Trophoblast cell (in vitro differentiated cells and primary cell): ENCODE measurements at regions not wholly inside any gene's neighbourhood (a gene's known extent, or its start where the extent isn't known, plus 50 kb on each side); places are given as distances from the start of the nearest gene placed in this dataset.
A peak's percentile ranks its signal among the peaks of the same experiment; 100 is the strongest.

Experiments
- DNase-seq, 2 donors: peaks; one replicate each; pipeline ENCODE4 v3.0.0-alpha.2; 2016
- H2AFZ ChIP-seq: 2 replicates; pipeline ENCODE4 v1.6.1; 2013; ENCODE audit warnings: low read length, moderate library complexity, mild to moderate bottlenecking; ENCODE audit not compliant: insufficient read depth, poor library complexity
- H2AK5ac ChIP-seq: 2 replicates; pipeline ENCODE4 v1.6.1; 2013; ENCODE audit warnings: mild to moderate bottlenecking, low read length
- H2BK120ac ChIP-seq: 2 replicates; pipeline ENCODE4 v1.6.1; 2013; ENCODE audit warnings: low read length, mild to moderate bottlenecking, moderate library complexity; ENCODE audit not compliant: insufficient read depth, poor library complexity
- H2BK12ac ChIP-seq: 2 replicates; pipeline ENCODE4 v1.6.1; 2013; ENCODE audit warnings: mild to moderate bottlenecking, low read length, moderate library complexity
- H2BK5ac ChIP-seq: 2 replicates; pipeline ENCODE4 v1.6.1; 2013; ENCODE audit warnings: low read length, low read depth, moderate library complexity, mild to moderate bottlenecking; ENCODE audit not compliant: poor library complexity
- H3K14ac ChIP-seq: 2 replicates; pipeline ENCODE4 v1.6.1; 2013; ENCODE audit warnings: mild to moderate bottlenecking, low read length
- H3K18ac ChIP-seq: 2 replicates; pipeline ENCODE4 v1.6.1; 2013; ENCODE audit warnings: mild to moderate bottlenecking, low read length
- H3K23ac ChIP-seq: 2 replicates; pipeline ENCODE4 v1.6.1; 2013; ENCODE audit warnings: low read length
- H3K27ac ChIP-seq: 2 replicates; pipeline ENCODE4 v1.5.1; 2013; ENCODE audit warnings: low read depth, mild to moderate bottlenecking, inconsistent platforms, low read length, moderate library complexity
- H3K27me3 ChIP-seq: 2 replicates; pipeline ENCODE4 v1.6.1; 2013; ENCODE audit warnings: inconsistent platforms, mild to moderate bottlenecking, low read length, moderate library complexity; ENCODE audit not compliant: insufficient read depth
- H3K36me3 ChIP-seq, 2 experiments: 1 replicate in 1 of 2; 2 replicates in 1 of 2; pipeline ENCODE4 v1.6.1; 2013; ENCODE audit warnings: low read length in 2 of 2, mild to moderate bottlenecking in 2 of 2, moderate library complexity in 1 of 2; ENCODE audit not compliant: insufficient read depth in 2 of 2, control insufficient read depth in 1 of 2
- H3K4ac ChIP-seq: 2 replicates; pipeline ENCODE4 v1.6.1; 2013; ENCODE audit warnings: low read depth, mild to moderate bottlenecking, low read length, moderate library complexity
- H3K4me1 ChIP-seq, 2 experiments: 1 replicate in 1 of 2; 2 replicates in 1 of 2; pipeline ENCODE4 v1.6.1; 2013; ENCODE audit warnings: low read length in 2 of 2, mild to moderate bottlenecking in 2 of 2, moderate library complexity in 1 of 2; ENCODE audit not compliant: insufficient read depth in 2 of 2, control insufficient read depth in 1 of 2
- H3K4me2 ChIP-seq: 2 replicates; pipeline ENCODE4 v1.6.1; 2013; ENCODE audit warnings: inconsistent platforms, mild to moderate bottlenecking, low read length, moderate library complexity
- H3K4me3 ChIP-seq: 2 replicates; pipeline ENCODE4 v1.5.1; 2013; ENCODE audit warnings: mild to moderate bottlenecking, low read depth, low read length, inconsistent platforms
- H3K79me1 ChIP-seq: one replicate; pipeline ENCODE4 v1.6.1; 2013; ENCODE audit warnings: low read length
- H3K79me2 ChIP-seq: 2 replicates; pipeline ENCODE4 v1.6.1; 2013; ENCODE audit warnings: low read length, mild to moderate bottlenecking; ENCODE audit not compliant: control insufficient read depth, insufficient read depth, poor library complexity
- H3K9ac ChIP-seq: 2 replicates; pipeline ENCODE4 v1.6.1; 2013; ENCODE audit warnings: mild to moderate bottlenecking, low read length
- H3K9me3 ChIP-seq: 2 replicates; pipeline ENCODE4 v1.6.1; 2013; ENCODE audit warnings: low read depth, mild to moderate bottlenecking, control low read depth, inconsistent platforms, low read length; ENCODE audit not compliant: insufficient read depth
- H4K12ac ChIP-seq: 2 replicates; pipeline ENCODE4 v1.6.1; 2013; ENCODE audit warnings: low read depth, mild to moderate bottlenecking, low read length, moderate library complexity
- H4K8ac ChIP-seq: 2 replicates; pipeline ENCODE4 v1.6.1; 2013; ENCODE audit warnings: low read depth, mild to moderate bottlenecking, low read length, moderate library complexity
- H4K91ac ChIP-seq: one replicate; pipeline ENCODE4 v1.6.1; 2013; ENCODE audit warnings: low read depth, mild to moderate bottlenecking, low read length, moderate library complexity
- WGBS: extraction: QIAGEN DNeasy Blood & Tissue Kit; methylation state at CpG from one replicate; pipeline ENCODE4 v1.1.7; 2013; ENCODE audit warnings: missing lambda C conversion rate; ENCODE audit not compliant: insufficient read length, insufficient coverage; ENCODE audit errors: extremely low coverage; 5-methylcytosine and 5-hydroxymethylcytosine counted together

DNA sequence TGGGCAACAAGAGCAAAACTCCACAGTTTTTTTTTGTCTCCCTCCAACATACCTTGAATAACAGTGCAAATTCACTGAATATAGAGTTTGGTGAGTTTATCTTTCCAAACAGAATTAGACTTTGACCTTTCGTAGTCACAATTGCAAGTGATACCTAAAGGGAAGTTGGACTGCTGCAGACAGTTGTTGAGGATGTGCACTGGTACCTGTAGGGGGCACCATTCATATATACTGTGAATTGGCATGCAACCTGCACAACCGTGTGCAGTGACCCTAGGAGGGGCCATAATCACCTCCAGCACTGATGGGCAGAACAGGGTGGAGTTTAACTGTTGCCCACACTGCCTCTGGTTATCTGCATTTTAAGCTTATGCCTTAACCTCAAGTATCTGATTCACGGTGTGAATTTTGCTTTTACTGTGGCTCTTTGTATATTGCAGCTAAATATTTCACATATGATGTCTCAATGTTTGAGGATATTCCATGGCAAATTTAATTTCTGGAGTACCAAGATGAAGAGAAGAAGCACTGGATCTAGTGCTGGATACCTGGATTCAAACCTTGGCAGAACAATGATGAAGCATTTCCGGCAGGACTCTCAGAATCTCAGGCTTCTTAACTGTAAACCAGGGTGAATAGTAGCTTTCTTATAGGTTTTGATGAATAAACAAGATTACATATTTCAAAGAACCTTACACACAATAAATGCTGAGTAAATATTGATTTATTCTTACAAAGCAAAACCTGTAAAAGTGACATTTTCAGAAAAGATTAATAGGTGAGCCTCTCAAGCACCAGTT is 144.3 kb downstream of the ACTBL2 start:
- WGBS = no CpG with 5 or more reads among the region's 4 CpGs
- Histone ChIP-seq H2BK12ac (no peak overlapping the region), H3K9ac (no peak overlapping the region), H3K79me2 (no peaks in the 10 kb centered on the region), H2AK5ac (no peak overlapping the region), H3K27ac (no peak overlapping the region), H3K4me1 (no peaks in the 10 kb centered on the region), H3K9me3 (no peaks in the 10 kb centered on the region), H4K12ac (no peak overlapping the region), H3K4me2 (no peak overlapping the region), H3K4me3 (no peak overlapping the region), H3K36me3 (no peaks in the 10 kb centered on the region), H4K8ac (no peak overlapping the region), H3K27me3 (no peaks in the 10 kb centered on the region), H3K79me1 (no peaks in the 10 kb centered on the region), H3K23ac (no peak overlapping the region), H3K18ac (no peak overlapping the region), H2AFZ (peak overlapping the region; percentile 50), H3K14ac (no peak overlapping the region), H2BK5ac (no peak overlapping the region), H4K91ac (no peak overlapping the region), H2BK120ac (no peak overlapping the region), H3K4ac (no peak overlapping the region)
- DNase-seq = peak in 1 of 2 donors; percentile 65

DNA sequence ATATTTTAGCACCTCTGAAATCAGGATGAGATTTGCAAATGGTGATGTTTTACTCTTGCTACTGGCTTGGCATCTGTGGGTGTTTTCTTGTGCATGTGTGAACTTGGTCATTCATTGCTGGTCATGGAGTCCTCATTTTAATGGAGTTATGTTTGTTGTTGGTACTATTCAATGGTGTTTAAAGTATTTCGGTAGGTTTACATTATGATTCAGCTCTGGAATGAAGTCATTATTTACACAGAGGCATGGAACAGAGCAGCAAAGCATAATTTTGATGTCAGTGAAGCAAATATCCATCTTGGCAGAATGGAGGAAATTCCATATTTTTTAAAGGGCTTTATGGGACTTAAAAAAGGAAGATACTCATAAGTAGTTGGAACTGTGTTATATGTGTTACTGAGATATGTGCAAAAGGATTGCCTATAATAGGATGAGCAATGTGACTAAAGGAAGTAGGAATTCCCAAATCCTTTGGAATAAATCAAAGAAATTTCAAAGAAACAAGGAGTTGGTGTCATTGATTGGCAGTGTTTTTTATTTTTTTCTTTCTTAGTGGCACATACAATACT is 147.4 kb downstream of the ACTBL2 start:
- Histone ChIP-seq H3K4me2 (no peak overlapping the region), H3K18ac (no peak overlapping the region), H4K8ac (no peak overlapping the region), H3K4ac (no peak overlapping the region), H4K91ac (no peak overlapping the region), H3K36me3 (no peaks in the 10 kb centered on the region), H3K4me1 (no peaks in the 10 kb centered on the region), H3K79me2 (no peaks in the 10 kb centered on the region), H3K4me3 (no peak overlapping the region), H3K9me3 (no peaks in the 10 kb centered on the region), H2AK5ac (no peak overlapping the region), H2AFZ (no peak overlapping the region), H4K12ac (no peak overlapping the region), H3K27me3 (no peaks in the 10 kb centered on the region), H2BK5ac (no peak overlapping the region), H3K9ac (no peak overlapping the region), H3K23ac (no peak overlapping the region), H2BK120ac (no peak overlapping the region), H3K79me1 (no peaks in the 10 kb centered on the region), H2BK12ac (no peak overlapping the region), H3K14ac (no peak overlapping the region), H3K27ac (no peak overlapping the region)
- DNase-seq = no peak
- WGBS = no CpG with 5 or more reads among the region's 1 CpG

DNA sequence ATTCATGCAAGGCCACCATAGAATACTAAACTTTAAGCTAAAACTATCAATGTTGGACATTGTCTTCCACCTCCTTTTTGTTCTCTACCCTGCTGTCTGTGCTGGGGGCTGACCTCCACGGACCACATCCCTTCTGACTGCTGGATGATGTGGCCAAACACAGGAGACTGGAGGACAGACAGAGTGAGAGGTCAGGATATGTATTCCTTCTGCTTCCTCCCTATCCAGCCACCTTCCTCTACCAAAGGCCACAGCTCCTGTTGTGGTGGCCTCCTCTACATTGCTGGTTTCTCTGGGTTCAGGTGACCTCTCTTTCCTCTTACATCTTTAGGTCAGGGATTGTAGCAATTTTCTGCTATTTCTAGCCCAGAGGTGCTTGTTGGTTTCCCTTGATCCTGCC is 148.1 kb downstream of the ACTBL2 start:
- no peak overlapping the region for H3K9ac ChIP-seq
- no peak overlapping the region for H3K27ac ChIP-seq
- H3K9me3 ChIP-seq = no peaks in the 10 kb centered on the region
- H3K14ac ChIP-seq = no peak overlapping the region
- no peak overlapping the region for H4K91ac ChIP-seq
- no peak overlapping the region for H2AFZ ChIP-seq
- H2AK5ac ChIP-seq = no peak overlapping the region
- no CpG with 5 or more reads among the region's 1 CpG for WGBS
- H3K4me3 ChIP-seq = no peak overlapping the region
- DNase-seq = no peak
- no peak overlapping the region for H4K12ac ChIP-seq
- H3K27me3 ChIP-seq = no peaks in the 10 kb centered on the region
- H4K8ac ChIP-seq = no peak overlapping the region
- H3K4me2 ChIP-seq = no peak overlapping the region
- H2BK12ac ChIP-seq = no peak overlapping the region
- no peak overlapping the region for H2BK120ac ChIP-seq
- H3K18ac ChIP-seq = no peak overlapping the region
- no peaks in the 10 kb centered on the region for H3K36me3 ChIP-seq
- no peaks in the 10 kb centered on the region for H3K79me1 ChIP-seq
- H3K4me1 ChIP-seq = no peaks in the 10 kb centered on the region
- no peak overlapping the region for H3K23ac ChIP-seq
- H2BK5ac ChIP-seq = no peak overlapping the region
- H3K4ac ChIP-seq = no peak overlapping the region
- H3K79me2 ChIP-seq = no peaks in the 10 kb centered on the region

- H2AFZ ChIP-seq = no peak overlapping the region
- H2AK5ac ChIP-seq = no peak overlapping the region
- no peak for DNase-seq
- no peak overlapping the region for H3K9ac ChIP-seq
- no peaks in the 10 kb centered on the region for H3K9me3 ChIP-seq
- H3K27ac ChIP-seq = no peak overlapping the region
- no peak overlapping the region for H3K4me3 ChIP-seq
- no peak overlapping the region for H4K12ac ChIP-seq
- no peak overlapping the region for H3K4ac ChIP-seq
- no peak overlapping the region for H3K18ac ChIP-seq
- no peaks in the 10 kb centered on the region for H3K36me3 ChIP-seq
- H3K4me1 ChIP-seq = peaks cover 0 to 4% of the 10 kb centered on the region in 2 experiments
- H3K27me3 ChIP-seq = no peaks in the 10 kb centered on the region
- H3K4me2 ChIP-seq = no peak overlapping the region
- no peak overlapping the region for H3K23ac ChIP-seq
- H2BK12ac ChIP-seq = no peak overlapping the region
- no peak overlapping the region for H4K91ac ChIP-seq
- no peak overlapping the region for H2BK5ac ChIP-seq
- no peaks in the 10 kb centered on the region for H3K79me2 ChIP-seq
- H4K8ac ChIP-seq = no peak overlapping the region
- H3K14ac ChIP-seq = no peak overlapping the region
- H2BK120ac ChIP-seq = no peak overlapping the region
- H3K79me1 ChIP-seq = peaks cover 3% of the 10 kb centered on the region
- WGBS = no CpG with 5 or more reads among the region's 4 CpGs
These were observed 150.2 kb downstream of the ACTBL2 start for GRCh38 chr5:57332361-57332760.
